Cardiac muscle cell (in vitro differentiated cells and primary cell): ENCODE measurements at regions not wholly inside any gene's neighbourhood (a gene's known extent, or its start where the extent isn't known, plus 50 kb on each side); places are given as distances from the start of the nearest gene placed in this dataset.

ENCODE experiments used
- DNase-seq, 2 donors: peaks; one replicate each; pipeline versions ENCODE4 v3.0.0 to v3.0.0-alpha.2; 2010 to 2017; ENCODE audit warnings: low read depth in 1 of 2, low spot score in 1 of 2
- H3K27ac ChIP-seq: fragments of 200-600 bp; sonication (generic); 2 replicates; pipeline ENCODE4 v1.5.1; 2016
- H3K27me3 ChIP-seq: fragments of 200-600 bp; sonication (generic); 2 replicates; pipeline ENCODE4 v1.6.0; 2016; ENCODE audit warnings: control low read depth
- H3K36me3 ChIP-seq: fragments of 200-600 bp; sonication (generic); 2 replicates; pipeline ENCODE4 v1.5.1; 2016; ENCODE audit warnings: control low read depth
- H3K4me1 ChIP-seq: fragments of 200-600 bp; sonication (generic); 2 replicates; pipeline ENCODE4 v1.8.1; 2017; ENCODE audit warnings: low read depth, mild to moderate bottlenecking, mixed run types
- H3K4me3 ChIP-seq: fragments of 200-600 bp; sonication (generic); 2 replicates; pipeline ENCODE4 v1.5.1; 2016; ENCODE audit warnings: mild to moderate bottlenecking
- H3K9me3 ChIP-seq: fragments of 200-600 bp; sonication (generic); 2 replicates; pipeline ENCODE4 v1.5.1; 2017; ENCODE audit warnings: low read depth, mild to moderate bottlenecking, control low read depth
- CTCF ChIP-seq: IDR thresholded peaks from 2 replicates; pipeline ENCODE4 v1.5.1; 2012; ENCODE audit warnings: low read depth, mild to moderate bottlenecking, low read length

- no peaks in the 10 kb centered on the region for H3K27me3 ChIP-seq
- no peak overlapping the region for H3K4me3 ChIP-seq
- TF ChIP-seq CTCF: no peak
- no peak for DNase-seq
- no peaks in the 10 kb centered on the region for H3K36me3 ChIP-seq
- no peaks in the 10 kb centered on the region for H3K4me1 ChIP-seq
- H3K27ac ChIP-seq: no peak overlapping the region
- H3K9me3 ChIP-seq: no peaks in the 10 kb centered on the region
Measured at GRCh38 chr6:4186385-4186784, 51.0 kb upstream of the ECI2 start.

DNA sequence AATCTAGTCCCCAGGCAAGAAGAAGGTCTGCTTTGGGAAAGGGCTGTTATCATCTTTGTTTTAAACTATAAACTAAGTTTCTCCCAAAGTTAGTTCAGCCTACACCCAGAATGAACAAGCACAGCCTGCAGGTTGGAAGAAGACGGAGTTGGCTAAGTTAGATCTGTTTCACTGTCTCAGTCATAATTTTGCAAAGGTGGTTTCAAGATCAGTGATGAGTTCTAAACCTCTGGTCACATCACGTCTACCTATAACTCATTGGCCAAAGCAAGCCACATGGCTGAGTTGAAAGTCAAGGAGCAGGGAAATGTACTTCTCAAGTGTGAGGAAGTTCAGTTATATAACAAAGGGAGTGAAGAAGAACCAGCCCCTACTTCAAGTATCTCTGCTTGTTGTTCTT lies 50.5 kb upstream of the ECI2 start:
- Histone ChIP-seq H3K27me3 (no peaks in the 10 kb centered on the region), H3K36me3 (no peaks in the 10 kb centered on the region), H3K27ac (no peak overlapping the region), H3K4me1 (no peaks in the 10 kb centered on the region), H3K4me3 (no peak overlapping the region), H3K9me3 (no peaks in the 10 kb centered on the region)
- TF ChIP-seq CTCF: no peak
- DNase-seq: no peak

DNA sequence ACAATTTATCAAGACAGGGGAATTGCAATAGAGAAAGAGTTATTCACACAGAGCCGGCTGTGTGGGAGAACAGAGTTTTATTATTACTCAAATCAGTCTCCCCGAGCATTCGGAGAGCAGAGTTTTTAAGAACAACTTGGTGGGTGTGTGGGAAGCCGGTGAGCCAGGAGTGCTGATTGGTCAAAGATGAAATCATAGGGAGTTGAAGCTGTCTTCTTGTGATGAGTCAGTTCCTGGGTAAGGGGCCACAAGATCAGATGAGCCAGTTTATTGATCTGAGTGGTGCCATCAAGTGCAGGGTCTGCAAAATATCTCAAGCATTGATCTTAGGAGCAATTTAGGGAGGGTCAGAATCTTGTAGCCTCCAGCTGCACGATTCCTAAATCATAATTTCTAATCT lies 50.0 kb upstream of the ECI2 start:
- no peak for TF ChIP-seq CTCF
- Histone ChIP-seq H3K27me3 (no peaks in the 10 kb centered on the region), H3K36me3 (no peaks in the 10 kb centered on the region), H3K27ac (no peak overlapping the region), H3K4me1 (no peaks in the 10 kb centered on the region), H3K9me3 (no peaks in the 10 kb centered on the region), H3K4me3 (no peak overlapping the region)
- no peak for DNase-seq
